Activated CD4-positive, alpha-beta memory T cell treated with anti-CD3 and anti-CD28 coated beads, Interleukin-2, amount 10 ng/mL, durations not matched to agents 7 days and 5 days (primary cell): ENCODE measurements at regions not wholly inside any gene's neighbourhood (a gene's known extent, or its start where the extent isn't known, plus 50 kb on each side); places are given as distances from the start of the nearest gene placed in this dataset.
A peak's percentile ranks its signal among the peaks of the same experiment; 100 is the strongest.

Experiments used
- CTCF ChIA-PET: fragments of 350-600 bp; sonication (Branson Sonifier 250); formaldehyde crosslinking; loops from one replicate; lab custom pipeline; 2021; ENCODE audit warnings: antibody characterized with exemption, inconsistent platforms; lab: Charles Lee
- POLR2A ChIA-PET: fragments of 350-600 bp; sonication (Branson Sonifier 250); formaldehyde crosslinking; loops from one replicate; lab custom pipeline; 2021; ENCODE audit warnings: antibody characterized with exemption; lab: Charles Lee
- DNase-seq: peaks from one replicate; pipeline ENCODE4 v3.0.0-alpha.2; 2020
- H3K27ac Mint-ChIP-seq: one replicate; pipeline ENCODE4 v1.8.0; 2021; ENCODE audit warnings: mild to moderate bottlenecking, mixed read lengths
- H3K27me3 Mint-ChIP-seq: one replicate; pipeline ENCODE4 v1.8.0; 2021; ENCODE audit warnings: mixed read lengths
- H3K36me3 Mint-ChIP-seq: one replicate; pipeline ENCODE4 v1.8.0; 2021; ENCODE audit warnings: low read depth, mixed read lengths
- H3K4me1 Mint-ChIP-seq: one replicate; pipeline ENCODE4 v1.8.0; 2021; ENCODE audit warnings: mixed read lengths
- H3K4me3 Mint-ChIP-seq: one replicate; pipeline ENCODE4 v1.8.0; 2021; ENCODE audit warnings: mild to moderate bottlenecking, mixed read lengths
- H3K9me3 Mint-ChIP-seq: one replicate; pipeline ENCODE4 v1.8.0; 2021; ENCODE audit warnings: mixed read lengths

GRCh38 chr3:107949394-107949970 lies 141.3 kb downstream of the CD47 start:
- H3K27me3 Mint-ChIP-seq, result no peaks in the 10 kb centered on the region
- ChIA-PET POLR2A (interaction anchor here (1.1 kb wide), 1 partner anchor 33 kb away, joined by 3 read pairs; no protein-coding TSS in a partner anchor), CTCF (interaction anchor here (1.5 kb wide), 1 partner anchor 22 kb away, joined by 6 read pairs; no protein-coding TSS in a partner anchor)
- H3K9me3 Mint-ChIP-seq, result peaks cover 5% of the 10 kb centered on the region
- H3K36me3 Mint-ChIP-seq, result peaks cover 2% of the 10 kb centered on the region
- peaks cover 11% of the 10 kb centered on the region for H3K4me1 Mint-ChIP-seq
- DNase-seq, result no peak
- no peak overlapping the region for H3K27ac Mint-ChIP-seq
- no peak overlapping the region for H3K4me3 Mint-ChIP-seq

- Mint-ChIP-seq H3K4me3 (no peak overlapping the region), H3K9me3 (peaks cover 5% of the 10 kb centered on the region), H3K27me3 (no peaks in the 10 kb centered on the region), H3K36me3 (peaks cover 2% of the 10 kb centered on the region), H3K27ac (no peak overlapping the region), H3K4me1 (peaks cover 14% of the 10 kb centered on the region)
- ChIA-PET POLR2A (no interaction called here), CTCF (interaction anchor here (1.0 kb wide), 1 partner anchor 19 kb away, joined by 3 read pairs; no protein-coding TSS in a partner anchor)
- no peak for DNase-seq
Measured at GRCh38 chr3:107947203-107947602, 143.6 kb downstream of the CD47 start.

DNA sequence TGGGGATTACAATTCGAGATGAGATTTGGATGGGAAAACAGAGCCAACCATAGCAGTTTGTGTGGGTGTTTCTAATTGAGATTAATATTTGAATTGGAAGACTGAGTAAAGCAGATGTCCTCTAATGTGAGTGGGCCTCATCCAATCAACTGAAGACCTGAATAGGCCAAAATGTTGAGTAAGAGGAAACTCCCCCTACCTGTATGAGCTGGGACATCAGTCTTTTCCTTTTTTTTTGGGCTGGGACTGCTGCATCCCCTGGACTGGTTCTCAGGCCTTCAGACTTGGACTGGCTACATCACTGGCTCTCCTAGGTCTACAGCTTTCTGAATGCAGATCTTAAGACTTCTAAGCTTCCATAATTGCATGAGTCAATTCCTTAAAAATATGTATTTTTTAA lies 144.1 kb downstream of the CD47 start:
- H3K27ac Mint-ChIP-seq, result no peak overlapping the region
- POLR2A ChIA-PET, result no interaction called here
- no peaks in the 10 kb centered on the region for H3K27me3 Mint-ChIP-seq

GRCh38 chr3:107945417-107946094 lies 145.3 kb downstream of the CD47 start:
- no peak overlapping the region for H3K27ac Mint-ChIP-seq
- ChIA-PET POLR2A (interaction anchor here (1.5 to 4.7 kb wide), 2 partner anchors 33 to 40 kb away, joined by 5 to 16 read pairs; no protein-coding TSS in a partner anchor), CTCF (interaction anchor here (2.8 kb wide), 1 partner anchor 18 kb away, joined by 15 read pairs; no protein-coding TSS in a partner anchor)

More for the DNA sequence above, 144.1 kb downstream of the CD47 start:
- CTCF ChIA-PET, result interaction anchor here (1.0 kb wide), 1 partner anchor 19 kb away, joined by 3 read pairs; no protein-coding TSS in a partner anchor
- H3K36me3 Mint-ChIP-seq, result peaks cover 2% of the 10 kb centered on the region
- DNase-seq, result no peak
- H3K4me1 Mint-ChIP-seq, result peaks cover 19% of the 10 kb centered on the region
- H3K9me3 Mint-ChIP-seq, result peaks cover 5% of the 10 kb centered on the region
- H3K4me3 Mint-ChIP-seq, result no peak overlapping the region

GRCh38 chr3:107943786-107944523 lies 146.9 kb downstream of the CD47 start:
- H3K27ac Mint-ChIP-seq, result no peak overlapping the region
- CTCF ChIA-PET, result interaction anchor here (1.0 to 2.8 kb wide), 2 partner anchors 16 to 83 kb away, joined by 4 to 15 read pairs; no protein-coding TSS in a partner anchor
- H3K27me3 Mint-ChIP-seq, result no peaks in the 10 kb centered on the region
- DNase-seq, result no peak
- no peak overlapping the region for H3K4me3 Mint-ChIP-seq
- peaks cover 5% of the 10 kb centered on the region for H3K9me3 Mint-ChIP-seq
- POLR2A ChIA-PET, result interaction anchor here (1.2 to 4.7 kb wide), 3 partner anchors 35 to 145 kb away, joined by 3 to 16 read pairs (median 4); no protein-coding TSS in a partner anchor
- H3K4me1 Mint-ChIP-seq, result peaks cover 22% of the 10 kb centered on the region
- H3K36me3 Mint-ChIP-seq, result peaks cover 2% of the 10 kb centered on the region

More at GRCh38 chr3:107945417-107946094, 145.3 kb downstream of the CD47 start:
- H3K36me3 Mint-ChIP-seq, result peaks cover 2% of the 10 kb centered on the region
- H3K4me3 Mint-ChIP-seq, result no peak overlapping the region
- H3K4me1 Mint-ChIP-seq, result peaks cover 22% of the 10 kb centered on the region
- no peak for DNase-seq
- H3K9me3 Mint-ChIP-seq, result peaks cover 5% of the 10 kb centered on the region
- H3K27me3 Mint-ChIP-seq, result no peaks in the 10 kb centered on the region

DNA sequence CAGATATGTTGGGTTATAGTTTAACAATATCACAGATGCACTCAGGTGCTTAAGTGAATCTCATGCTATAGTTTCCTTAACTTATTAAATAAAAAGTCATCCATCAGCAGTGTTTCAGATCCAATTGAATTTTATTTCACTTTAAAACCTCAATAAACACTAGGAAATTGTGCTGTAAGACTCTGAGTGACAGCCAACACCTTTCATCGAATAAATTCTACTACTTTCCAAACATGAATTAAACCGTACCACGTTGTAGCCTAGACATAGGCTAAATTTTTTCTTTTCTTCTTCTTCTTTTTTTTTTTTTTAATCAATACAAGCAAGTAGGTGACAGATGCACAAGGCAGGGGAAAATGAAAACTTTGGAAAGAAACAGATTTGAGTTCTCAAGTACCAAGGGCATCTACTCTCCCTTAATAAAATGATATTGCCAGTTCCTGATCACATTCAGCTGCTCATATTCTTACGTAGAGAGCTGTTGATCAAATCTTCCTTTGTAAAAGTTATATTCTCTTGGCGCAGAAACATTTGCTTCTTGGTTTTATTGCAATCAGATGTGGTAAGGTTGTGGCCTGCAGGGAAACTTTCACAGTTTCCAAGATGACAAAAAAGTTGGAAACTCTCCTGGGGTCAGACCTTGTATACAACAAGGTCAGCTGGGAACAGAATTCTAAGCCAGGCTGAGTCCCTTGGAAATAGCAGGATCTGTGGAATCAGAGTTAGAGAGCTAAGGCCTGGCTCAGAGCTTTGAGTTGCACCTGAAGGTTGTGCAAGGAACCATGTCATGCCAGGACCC lies 147.7 kb downstream of the CD47 start:
- Mint-ChIP-seq H3K9me3 (peaks cover 5% of the 10 kb centered on the region), H3K4me3 (no peak overlapping the region), H3K4me1 (peaks cover 22% of the 10 kb centered on the region), H3K27me3 (no peaks in the 10 kb centered on the region), H3K27ac (no peak overlapping the region), H3K36me3 (peaks cover 2% of the 10 kb centered on the region)
- ChIA-PET POLR2A (interaction anchor here (1.2 to 4.7 kb wide), 3 partner anchors 36 to 146 kb away, joined by 3 to 16 read pairs (median 4); no protein-coding TSS in a partner anchor), CTCF (interaction anchor here (1.0 to 2.8 kb wide), 2 partner anchors 15 to 83 kb away, joined by 4 to 15 read pairs; no protein-coding TSS in a partner anchor)
- no peak for DNase-seq

GRCh38 chr3:107942244-107942643 lies 148.6 kb downstream of the CD47 start:
- POLR2A ChIA-PET, result interaction anchor here (1.3 to 4.7 kb wide), 2 partner anchors 15 to 43 kb away, joined by 6 to 16 read pairs; no protein-coding TSS in a partner anchor
- Mint-ChIP-seq H3K27me3 (no peaks in the 10 kb centered on the region), H3K4me1 (peaks cover 22% of the 10 kb centered on the region), H3K36me3 (no peaks in the 10 kb centered on the region), H3K27ac (peak overlapping the region; percentile 71), H3K9me3 (peaks cover 2% of the 10 kb centered on the region), H3K4me3 (no peak overlapping the region)
- peak; percentile 37 for DNase-seq
- CTCF ChIA-PET, result interaction anchor here (1.7 kb wide), 1 partner anchor 258 kb away, joined by 3 read pairs; no protein-coding TSS in a partner anchor

GRCh38 chr3:107939691-107940442 lies 151.0 kb downstream of the CD47 start:
- ChIA-PET POLR2A (interaction anchor here (1.5 kb wide), 1 partner anchor 899 kb away, joined by 4 read pairs; no protein-coding TSS in a partner anchor), CTCF (interaction anchor here (1.4 to 2.3 kb wide), 4 partner anchors 12 to 538 kb away, joined by 3 to 13 read pairs (median 10); no protein-coding TSS in a partner anchor)
- Mint-ChIP-seq H3K4me3 (no peak overlapping the region), H3K36me3 (no peaks in the 10 kb centered on the region), H3K4me1 (peaks cover 22% of the 10 kb centered on the region), H3K27ac (no peak overlapping the region), H3K27me3 (peaks cover 7% of the 10 kb centered on the region), H3K9me3 (no peaks in the 10 kb centered on the region)
- no peak for DNase-seq

- peaks cover 15% of the 10 kb centered on the region for H3K27me3 Mint-ChIP-seq
- DNase-seq, result no peak
- ChIA-PET CTCF (interaction anchor here (1.2 to 2.3 kb wide), 7 partner anchors 10 to 540 kb away, joined by 3 to 13 read pairs (median 3); no protein-coding TSS in a partner anchor), POLR2A (interaction anchor here (1.6 kb wide), 1 partner anchor 47 kb away, joined by 6 read pairs; no protein-coding TSS in a partner anchor)
- no peaks in the 10 kb centered on the region for H3K36me3 Mint-ChIP-seq
- H3K9me3 Mint-ChIP-seq, result peaks cover 7% of the 10 kb centered on the region
- peaks cover 18% of the 10 kb centered on the region for H3K4me1 Mint-ChIP-seq
- no peak overlapping the region for H3K27ac Mint-ChIP-seq
- H3K4me3 Mint-ChIP-seq, result no peak overlapping the region
Measured at GRCh38 chr3:107938143-107938542, 152.7 kb downstream of the CD47 start.

DNA sequence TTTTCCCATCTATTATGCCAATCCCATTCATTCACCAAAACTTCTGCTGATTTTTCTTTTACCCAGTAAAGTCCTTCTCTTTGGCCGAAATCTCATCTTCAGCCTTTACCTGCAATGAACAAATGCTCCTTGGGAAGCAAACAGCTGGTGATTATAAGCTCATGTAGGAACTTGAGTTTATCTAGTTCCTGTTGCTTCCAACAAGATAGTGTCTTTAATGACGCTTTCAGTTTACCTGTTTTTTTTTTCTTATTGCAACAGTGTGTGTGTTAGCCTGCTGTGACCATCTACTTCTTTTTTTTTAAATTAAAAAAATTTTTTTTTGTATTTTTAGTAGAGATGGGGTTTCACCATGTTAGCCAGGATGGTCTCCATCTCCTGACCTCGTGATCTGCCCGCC lies 156.0 kb downstream of the CD47 start:
- H3K4me1 Mint-ChIP-seq, result no peaks in the 10 kb centered on the region
- no peak overlapping the region for H3K27ac Mint-ChIP-seq
- POLR2A ChIA-PET, result no interaction called here
- DNase-seq, result no peak
- no peaks in the 10 kb centered on the region for H3K36me3 Mint-ChIP-seq
- no peak overlapping the region for H3K4me3 Mint-ChIP-seq
- peaks cover 7% of the 10 kb centered on the region for H3K9me3 Mint-ChIP-seq
- peaks cover 17% of the 10 kb centered on the region for H3K27me3 Mint-ChIP-seq
- CTCF ChIA-PET, result no interaction called here

GRCh38 chr3:107933450-107933849 lies 157.4 kb downstream of the CD47 start:
- Mint-ChIP-seq H3K27me3 (peaks cover 17% of the 10 kb centered on the region), H3K9me3 (peaks cover 7% of the 10 kb centered on the region), H3K36me3 (no peaks in the 10 kb centered on the region), H3K27ac (no peak overlapping the region), H3K4me3 (no peak overlapping the region), H3K4me1 (no peaks in the 10 kb centered on the region)
- CTCF ChIA-PET, result no interaction called here
- no peak for DNase-seq
- POLR2A ChIA-PET, result no interaction called here
